ENCODE measurements at regions not wholly inside any gene's neighbourhood (a gene's known extent, or its start where the extent isn't known, plus 50 kb on each side); places are given as distances from the start of the nearest gene placed in this dataset.

- in situ Hi-C loops (cut with HindIII; ENCODE audit: low pct_ligation_motif_present, low sequenced_read_pairs), result no loop called here
- DNase-seq, result no peak
Observed at GRCh38 chr7:17054206-17054605, 172.4 kb upstream of the AGR3 start.

GRCh38 chr7:17054836-17055235 is 173.1 kb upstream of the AGR3 start:
- H3K27me3 ChIP-seq (replicated peaks), result no peaks in the 10 kb centered on the region
- no peak overlapping the region for H3K27ac ChIP-seq
- H3K36me3 ChIP-seq (replicated peaks), result no peaks in the 10 kb centered on the region
- no peak for TF ChIP-seq CTCF (IDR thresholded peaks at IDR 0.05; ENCODE audit: low read depth, low read length, missing control alignments)
- DNase-seq, result no peak
- in situ Hi-C loops (cut with HindIII; ENCODE audit: low pct_ligation_motif_present, low sequenced_read_pairs), result no loop called here
- H3K4me3 ChIP-seq (ENCODE audit: low read depth, low read length), result no peak overlapping the region

More at GRCh38 chr7:17054206-17054605, 172.4 kb upstream of the AGR3 start:
- Histone ChIP-seq H3K4me3 (ENCODE audit: low read depth, low read length) (no peak overlapping the region), H3K27me3 (replicated peaks) (no peaks in the 10 kb centered on the region), H3K36me3 (replicated peaks) (no peaks in the 10 kb centered on the region), H3K27ac (no peak overlapping the region)
- no peak for TF ChIP-seq CTCF (IDR thresholded peaks at IDR 0.05; ENCODE audit: low read depth, low read length, missing control alignments)

GRCh38 chr7:17055596-17055995 is 173.8 kb upstream of the AGR3 start:
- no peak overlapping the region for H3K27ac ChIP-seq
- no peak for TF ChIP-seq CTCF (IDR thresholded peaks at IDR 0.05; ENCODE audit: low read depth, low read length, missing control alignments)
- H3K36me3 ChIP-seq (replicated peaks), result no peaks in the 10 kb centered on the region
- no peaks in the 10 kb centered on the region for H3K27me3 ChIP-seq (replicated peaks)
- H3K4me3 ChIP-seq (ENCODE audit: low read depth, low read length), result no peak overlapping the region
- in situ Hi-C loops (cut with HindIII; ENCODE audit: low pct_ligation_motif_present, low sequenced_read_pairs), result no loop called here
- DNase-seq, result no peak

- in situ Hi-C loops (cut with HindIII; ENCODE audit: low pct_ligation_motif_present, low sequenced_read_pairs), result no loop called here
- Histone ChIP-seq H3K4me3 (ENCODE audit: low read depth, low read length) (no peak overlapping the region), H3K27me3 (replicated peaks) (no peaks in the 10 kb centered on the region), H3K27ac (no peak overlapping the region), H3K36me3 (replicated peaks) (no peaks in the 10 kb centered on the region)
- no peak for DNase-seq
- TF ChIP-seq CTCF (IDR thresholded peaks at IDR 0.05; ENCODE audit: low read depth, low read length, missing control alignments), result no peak
Observed at GRCh38 chr7:17056491-17057142, 174.8 kb upstream of the AGR3 start.

- DNase-seq, result no peak
- no peak overlapping the region for H3K4me3 ChIP-seq (ENCODE audit: low read depth, low read length)
- H3K36me3 ChIP-seq (replicated peaks), result no peaks in the 10 kb centered on the region
- in situ Hi-C loops (cut with HindIII; ENCODE audit: low pct_ligation_motif_present, low sequenced_read_pairs), result no loop called here
- TF ChIP-seq CTCF (IDR thresholded peaks at IDR 0.05; ENCODE audit: low read depth, low read length, missing control alignments), result no peak
- H3K27me3 ChIP-seq (replicated peaks), result no peaks in the 10 kb centered on the region
- H3K27ac ChIP-seq, result no peak overlapping the region
Observed at GRCh38 chr7:17057143-17057509, 175.3 kb upstream of the AGR3 start.

- H3K27me3 ChIP-seq (replicated peaks), result no peaks in the 10 kb centered on the region
- DNase-seq, result no peak
- no peak for TF ChIP-seq CTCF (IDR thresholded peaks at IDR 0.05; ENCODE audit: low read depth, low read length, missing control alignments)
- no peak overlapping the region for H3K27ac ChIP-seq
- no peaks in the 10 kb centered on the region for H3K36me3 ChIP-seq (replicated peaks)
- H3K4me3 ChIP-seq (ENCODE audit: low read depth, low read length), result no peak overlapping the region
- in situ Hi-C loops (cut with HindIII; ENCODE audit: low pct_ligation_motif_present, low sequenced_read_pairs), result no loop called here
Observed at GRCh38 chr7:17058568-17058967, 176.8 kb upstream of the AGR3 start.

Data from brain microvascular endothelial cell (primary cell).